Neural crest cell (in vitro differentiated cells): ENCODE measurements at regions not wholly inside any gene's neighbourhood (a gene's known extent, or its start where the extent isn't known, plus 50 kb on each side); places are given as distances from the start of the nearest gene placed in this dataset.
"Not testable (repeated sequence)": the region's sequence is repeated elsewhere in the genome, so short reads cannot be mapped to it uniquely, and the experiment has no call there.

ENCODE experiments used
- DNase-seq: peaks from one replicate; pipeline ENCODE4 v3.0.0; 2021; ENCODE audit warnings: low read depth, mixed read lengths, low spot score
- H3K27ac Mint-ChIP-seq: one replicate; pipeline ENCODE4 v1.8.0; 2021; ENCODE audit warnings: mild to moderate bottlenecking, mixed read lengths; ENCODE audit not compliant: unreplicated experiment
- H3K27me3 Mint-ChIP-seq: 2 replicates; pipeline ENCODE4 v1.8.0; 2021; ENCODE audit warnings: low read depth, mild to moderate bottlenecking, mixed read lengths
- H3K36me3 Mint-ChIP-seq: 2 replicates; pipeline ENCODE4 v1.8.0; 2021; ENCODE audit warnings: low read depth, mild to moderate bottlenecking, mixed read lengths
- H3K4me1 Mint-ChIP-seq: 2 replicates; pipeline ENCODE4 v1.8.0; 2021; ENCODE audit warnings: mixed read lengths
- H3K4me3 Mint-ChIP-seq: one replicate; pipeline ENCODE4 v1.8.0; 2021; ENCODE audit warnings: mild to moderate bottlenecking, mixed read lengths
- H3K9me3 Mint-ChIP-seq: 2 replicates; pipeline ENCODE4 v1.8.0; 2021; ENCODE audit warnings: mixed read lengths
- TF ChIP-seq, protein P1 (sequence below): fragments of 200-600 bp; sonication (generic); conservative IDR thresholded peaks from 2 replicates; pipeline ENCODE4 v1.5.0; 2021; ENCODE audit warnings: antibody characterized with exemption, mild to moderate bottlenecking

DNA sequence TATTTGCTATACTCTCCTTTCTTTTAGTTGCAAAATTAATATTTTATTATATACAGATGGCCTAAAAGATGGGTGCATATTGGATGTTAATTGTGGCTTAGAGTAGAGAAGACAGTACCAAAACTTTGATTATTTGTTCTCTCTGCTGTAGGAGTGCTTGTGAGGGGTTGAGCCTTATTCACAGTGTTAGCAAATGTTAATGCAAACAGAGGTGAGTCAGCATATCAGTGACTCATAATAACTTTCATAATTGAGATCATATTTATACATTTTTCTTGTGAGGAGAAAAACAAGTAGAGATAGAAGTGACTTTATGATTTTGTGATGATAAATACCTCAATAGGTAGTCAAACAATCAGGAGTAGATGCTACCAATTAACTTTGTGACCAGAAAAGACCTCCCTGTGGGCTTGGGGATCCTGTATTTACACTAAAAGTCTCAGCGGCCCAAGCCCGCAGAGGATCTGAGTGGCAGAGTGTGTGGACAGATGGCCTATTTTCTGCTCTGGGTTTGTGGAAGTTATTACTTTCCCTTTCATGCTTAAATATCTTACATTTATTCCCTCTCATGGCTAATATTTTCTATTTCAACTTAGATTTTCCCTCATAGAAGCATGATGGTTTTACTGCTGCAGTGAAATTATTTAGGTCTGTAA, 226.5 kb downstream of the TAF11L14 start:
- TF ChIP-seq, protein P1, sequence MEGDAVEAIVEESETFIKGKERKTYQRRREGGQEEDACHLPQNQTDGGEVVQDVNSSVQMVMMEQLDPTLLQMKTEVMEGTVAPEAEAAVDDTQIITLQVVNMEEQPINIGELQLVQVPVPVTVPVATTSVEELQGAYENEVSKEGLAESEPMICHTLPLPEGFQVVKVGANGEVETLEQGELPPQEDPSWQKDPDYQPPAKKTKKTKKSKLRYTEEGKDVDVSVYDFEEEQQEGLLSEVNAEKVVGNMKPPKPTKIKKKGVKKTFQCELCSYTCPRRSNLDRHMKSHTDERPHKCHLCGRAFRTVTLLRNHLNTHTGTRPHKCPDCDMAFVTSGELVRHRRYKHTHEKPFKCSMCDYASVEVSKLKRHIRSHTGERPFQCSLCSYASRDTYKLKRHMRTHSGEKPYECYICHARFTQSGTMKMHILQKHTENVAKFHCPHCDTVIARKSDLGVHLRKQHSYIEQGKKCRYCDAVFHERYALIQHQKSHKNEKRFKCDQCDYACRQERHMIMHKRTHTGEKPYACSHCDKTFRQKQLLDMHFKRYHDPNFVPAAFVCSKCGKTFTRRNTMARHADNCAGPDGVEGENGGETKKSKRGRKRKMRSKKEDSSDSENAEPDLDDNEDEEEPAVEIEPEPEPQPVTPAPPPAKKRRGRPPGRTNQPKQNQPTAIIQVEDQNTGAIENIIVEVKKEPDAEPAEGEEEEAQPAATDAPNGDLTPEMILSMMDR, result no peak
- H3K27ac Mint-ChIP-seq, result no peak overlapping the region
- peaks cover 7% of the 10 kb centered on the region for H3K4me1 Mint-ChIP-seq
- no peak overlapping the region for H3K4me3 Mint-ChIP-seq
- DNase-seq, result no peak
- no peaks in the 10 kb centered on the region for H3K27me3 Mint-ChIP-seq
- H3K9me3 Mint-ChIP-seq, result peaks cover 2% of the 10 kb centered on the region
- H3K36me3 Mint-ChIP-seq, result peaks cover 3% of the 10 kb centered on the region

DNA sequence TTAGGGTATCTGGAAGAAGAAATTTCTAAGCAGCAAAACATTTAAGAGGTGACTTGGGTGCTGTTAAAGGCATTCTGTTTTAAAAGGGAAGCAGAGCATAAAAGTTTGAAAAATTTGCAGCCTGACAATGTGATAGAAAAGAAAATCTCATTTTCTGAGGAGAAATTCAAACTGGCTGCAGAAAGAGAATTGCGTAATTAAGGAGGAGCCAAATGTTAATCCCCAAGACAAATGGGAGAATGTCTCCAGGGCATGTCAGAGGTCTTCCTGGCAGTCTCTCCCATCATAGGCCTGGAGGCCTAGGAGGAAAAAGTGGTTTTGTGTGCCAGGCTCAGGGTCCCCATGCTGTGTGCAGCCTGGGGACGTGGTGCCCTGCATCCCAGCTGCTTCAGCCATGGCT, 230.6 kb downstream of the TAF11L14 start:
- peaks cover 14% of the 10 kb centered on the region for H3K9me3 Mint-ChIP-seq

DNA sequence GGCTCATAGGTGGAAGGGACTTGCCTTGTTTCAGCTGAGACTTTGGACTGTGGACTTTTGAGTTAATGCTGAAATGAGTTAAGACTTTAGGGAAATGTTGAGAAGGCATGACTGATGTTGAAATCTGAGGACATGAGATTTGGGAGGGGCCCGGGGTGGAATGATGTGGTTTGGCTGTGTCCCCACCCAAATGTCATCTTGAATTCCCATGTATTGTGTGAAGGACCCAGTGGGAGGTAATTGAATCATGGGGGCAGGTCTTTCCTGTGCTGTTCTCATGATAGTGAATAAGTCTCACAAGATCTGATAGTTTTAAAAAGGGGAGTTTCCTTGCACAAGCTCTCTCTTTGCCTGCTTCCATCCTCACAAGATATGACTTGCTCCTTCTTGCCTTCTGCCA, 231.7 kb downstream of the TAF11L14 start:
- H3K4me3 Mint-ChIP-seq, H3K27ac Mint-ChIP-seq, H3K36me3 Mint-ChIP-seq, DNase-seq, H3K4me1 Mint-ChIP-seq, H3K27me3 Mint-ChIP-seq: not testable (repeated sequence)
- peaks cover 14% of the 10 kb centered on the region for H3K9me3 Mint-ChIP-seq

More for the DNA sequence above, 230.6 kb downstream of the TAF11L14 start:
- H3K27ac Mint-ChIP-seq, DNase-seq, H3K4me3 Mint-ChIP-seq, H3K36me3 Mint-ChIP-seq, H3K27me3 Mint-ChIP-seq, H3K4me1 Mint-ChIP-seq: not testable (repeated sequence)

DNA sequence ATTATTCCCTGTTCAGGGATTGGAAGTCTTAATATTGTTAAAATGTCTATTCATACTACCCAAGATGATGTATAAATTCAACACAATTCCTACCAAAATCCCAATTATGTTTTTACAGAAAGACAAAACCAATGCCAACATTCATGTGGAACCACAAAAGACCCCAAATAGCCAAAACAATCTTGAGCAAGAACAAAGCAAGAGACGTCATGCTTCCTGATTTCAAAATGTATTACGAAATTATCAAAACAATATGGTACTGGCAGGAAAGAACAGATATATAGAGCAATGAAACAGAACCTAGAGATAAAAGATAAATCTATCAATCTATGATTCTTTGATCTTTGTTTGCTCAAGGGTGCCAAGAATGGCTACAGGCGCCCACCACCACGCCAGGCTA, 237.9 kb downstream of the TAF11L14 start:
- H3K4me1 Mint-ChIP-seq, result no peaks in the 10 kb centered on the region
- H3K36me3 Mint-ChIP-seq, result peaks cover 4% of the 10 kb centered on the region
- TF ChIP-seq, protein P1, result no peak
- H3K27ac Mint-ChIP-seq, result no peak overlapping the region
- H3K9me3 Mint-ChIP-seq, result peaks cover 12% of the 10 kb centered on the region
- DNase-seq, result no peak
- no peak overlapping the region for H3K4me3 Mint-ChIP-seq
- H3K27me3 Mint-ChIP-seq, result no peaks in the 10 kb centered on the region

DNA sequence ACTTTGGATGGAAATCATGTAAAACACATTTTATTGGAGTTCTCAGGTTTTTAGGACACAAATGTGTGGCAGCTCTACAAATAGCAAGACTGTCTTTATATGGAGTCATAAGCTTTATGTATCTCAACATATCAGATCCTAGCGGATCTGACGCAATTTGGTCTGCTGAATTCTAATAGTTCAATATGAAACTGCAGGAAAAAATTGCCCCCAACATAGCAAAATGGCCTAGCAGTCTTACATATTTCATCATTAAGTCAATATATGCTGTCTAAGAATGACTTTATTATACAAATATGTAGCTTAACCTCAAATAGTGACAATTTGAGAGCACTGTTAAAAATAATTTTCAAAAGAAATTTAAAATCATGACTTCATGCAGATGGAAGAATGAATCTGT, 244.3 kb downstream of the TAF11L14 start:
- no peak for DNase-seq
- H3K27me3 Mint-ChIP-seq, result no peaks in the 10 kb centered on the region
- TF ChIP-seq, protein P1, result no peak
- no peak overlapping the region for H3K27ac Mint-ChIP-seq
- H3K36me3 Mint-ChIP-seq, result no peaks in the 10 kb centered on the region
- no peaks in the 10 kb centered on the region for H3K4me1 Mint-ChIP-seq
- peaks cover 7% of the 10 kb centered on the region for H3K9me3 Mint-ChIP-seq
- no peak overlapping the region for H3K4me3 Mint-ChIP-seq

DNA sequence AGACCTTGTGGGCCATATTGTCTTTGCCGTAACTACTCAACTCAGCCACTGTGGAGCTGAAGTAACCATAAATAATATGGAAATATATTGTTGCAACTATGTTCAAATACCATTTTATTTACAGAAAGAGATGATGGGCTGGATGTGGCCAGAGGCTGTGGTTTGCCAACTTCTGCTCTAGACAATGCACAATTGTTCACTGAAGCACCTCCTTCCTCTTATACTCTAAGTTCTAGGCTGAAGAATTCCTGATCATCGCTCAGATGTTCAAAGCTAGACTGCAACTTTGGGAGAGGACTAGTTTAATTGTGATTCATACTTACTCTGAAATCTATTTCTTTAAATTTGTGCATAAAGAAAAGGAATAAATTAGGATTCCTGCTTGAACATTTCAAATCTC, 245.0 kb downstream of the TAF11L14 start:
- TF ChIP-seq, protein P1, result no peak
- no peak overlapping the region for H3K27ac Mint-ChIP-seq
- H3K4me1 Mint-ChIP-seq, result no peaks in the 10 kb centered on the region
- H3K4me3 Mint-ChIP-seq, result no peak overlapping the region
- H3K27me3 Mint-ChIP-seq, result no peaks in the 10 kb centered on the region
- no peaks in the 10 kb centered on the region for H3K36me3 Mint-ChIP-seq
- no peak for DNase-seq
- H3K9me3 Mint-ChIP-seq, result peaks cover 7% of the 10 kb centered on the region

DNA sequence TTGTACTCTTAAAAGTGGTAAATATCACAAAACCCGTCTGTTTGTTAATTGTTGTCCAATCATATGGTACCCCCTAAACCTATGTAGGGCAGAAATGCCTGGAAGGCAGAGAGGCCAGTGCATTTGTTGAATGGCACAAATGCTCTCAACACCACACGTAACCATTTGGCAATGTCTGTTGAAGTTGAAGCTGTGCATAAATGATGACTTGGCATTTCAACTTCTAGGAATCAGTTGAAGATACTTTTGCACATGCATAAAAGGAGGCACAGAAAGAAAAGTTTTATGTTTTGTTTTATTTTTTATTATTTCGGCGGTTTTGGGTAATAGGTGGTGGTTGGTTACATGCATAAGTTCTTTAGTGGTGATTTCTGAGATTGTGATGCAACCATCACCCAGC, 246.6 kb downstream of the TAF11L14 start:
- TF ChIP-seq, protein P1, result no peak
- peaks cover 7% of the 10 kb centered on the region for H3K9me3 Mint-ChIP-seq
- no peaks in the 10 kb centered on the region for H3K4me1 Mint-ChIP-seq
- H3K4me3 Mint-ChIP-seq, result no peak overlapping the region
- H3K27me3 Mint-ChIP-seq, result no peaks in the 10 kb centered on the region
- H3K27ac Mint-ChIP-seq, result no peak overlapping the region
- no peak for DNase-seq
- no peaks in the 10 kb centered on the region for H3K36me3 Mint-ChIP-seq
